ENCODE measurements at regions not wholly inside any gene's neighbourhood (a gene's known extent, or its start where the extent isn't known, plus 50 kb on each side); places are given as distances from the start of the nearest gene placed in this dataset.

DNA sequence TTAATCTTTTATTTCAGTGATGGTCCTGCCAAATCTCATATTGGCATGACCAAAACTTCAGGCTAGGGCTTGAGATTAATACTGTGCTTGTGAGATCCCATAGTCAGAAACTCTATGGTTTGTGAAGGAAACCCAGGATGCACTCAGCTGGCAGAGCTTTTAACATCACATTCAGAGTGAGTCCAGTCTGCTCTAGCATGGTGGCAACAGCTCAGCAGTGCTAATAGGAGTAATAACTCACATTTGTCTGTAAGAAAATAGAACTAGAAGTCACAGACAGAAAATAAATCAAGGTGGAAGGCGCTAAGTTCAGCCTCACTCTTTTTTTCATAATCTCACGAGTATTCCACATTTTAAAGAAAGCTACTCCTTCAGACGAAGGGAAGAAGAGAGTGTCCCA, 549.3 kb upstream of the TENM4 start:
- ATAC-seq (ENCODE audit: poor library complexity) (no peak), DNase-seq (no peak)
- H3K9me3 Mint-ChIP-seq, result peaks cover 9% of the 10 kb centered on the region
- H3K9me3 ChIP-seq (ENCODE audit: control insufficient read depth in 1 of 2, insufficient read depth in 1 of 2, low read length in 2 of 2), result peaks cover 0 to 3% of the 10 kb centered on the region in 2 experiments
- no peaks in the 10 kb centered on the region for H3K36me3 Mint-ChIP-seq (ENCODE audit: low read depth)
- H3K27me3 ChIP-seq (ENCODE audit: control insufficient read depth in 1 of 2, insufficient read depth in 2 of 2, low read length in 2 of 2), result no peaks in the 10 kb centered on the region
- no peaks in the 10 kb centered on the region for H3K27me3 Mint-ChIP-seq
- no peaks in the 10 kb centered on the region for H3K4me1 ChIP-seq (ENCODE audit: insufficient read depth, low read length)
- intact Hi-C loops (cut with DNase I, micrococcal nuclease), result no loop called here
- TF ChIP-seq, protein P1, sequence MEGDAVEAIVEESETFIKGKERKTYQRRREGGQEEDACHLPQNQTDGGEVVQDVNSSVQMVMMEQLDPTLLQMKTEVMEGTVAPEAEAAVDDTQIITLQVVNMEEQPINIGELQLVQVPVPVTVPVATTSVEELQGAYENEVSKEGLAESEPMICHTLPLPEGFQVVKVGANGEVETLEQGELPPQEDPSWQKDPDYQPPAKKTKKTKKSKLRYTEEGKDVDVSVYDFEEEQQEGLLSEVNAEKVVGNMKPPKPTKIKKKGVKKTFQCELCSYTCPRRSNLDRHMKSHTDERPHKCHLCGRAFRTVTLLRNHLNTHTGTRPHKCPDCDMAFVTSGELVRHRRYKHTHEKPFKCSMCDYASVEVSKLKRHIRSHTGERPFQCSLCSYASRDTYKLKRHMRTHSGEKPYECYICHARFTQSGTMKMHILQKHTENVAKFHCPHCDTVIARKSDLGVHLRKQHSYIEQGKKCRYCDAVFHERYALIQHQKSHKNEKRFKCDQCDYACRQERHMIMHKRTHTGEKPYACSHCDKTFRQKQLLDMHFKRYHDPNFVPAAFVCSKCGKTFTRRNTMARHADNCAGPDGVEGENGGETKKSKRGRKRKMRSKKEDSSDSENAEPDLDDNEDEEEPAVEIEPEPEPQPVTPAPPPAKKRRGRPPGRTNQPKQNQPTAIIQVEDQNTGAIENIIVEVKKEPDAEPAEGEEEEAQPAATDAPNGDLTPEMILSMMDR (IDR thresholded peaks at IDR 0.05), result no peak
- no peak overlapping the region for H3K27ac ChIP-seq (ENCODE audit: low read depth in 1 of 2, low read length in 2 of 2)
- no peaks in the 10 kb centered on the region for H3K4me1 Mint-ChIP-seq (ENCODE audit: low read depth)
- H3K4me3 Mint-ChIP-seq, result no peak overlapping the region
- ChIA-PET CTCF (no interaction called here), POLR2A (no interaction called here)
- no peak overlapping the region for H3K27ac Mint-ChIP-seq
- no peaks in the 10 kb centered on the region for H3K36me3 ChIP-seq (ENCODE audit: insufficient read depth, low read length)
- H3K4me3 ChIP-seq (ENCODE audit: low read length), result no peak overlapping the region

GRCh38 chr11:79982185-79982584, 541.4 kb upstream of the TENM4 start:
- H3K27me3 Mint-ChIP-seq, result no peaks in the 10 kb centered on the region
- H3K9me3 ChIP-seq (ENCODE audit: control insufficient read depth in 1 of 2, insufficient read depth in 1 of 2, low read length in 2 of 2), result peaks cover 0 to 3% of the 10 kb centered on the region in 2 experiments
- no peaks in the 10 kb centered on the region for H3K36me3 ChIP-seq (ENCODE audit: insufficient read depth, low read length)
- no peak for DNase-seq
- H3K27me3 ChIP-seq (ENCODE audit: control insufficient read depth in 1 of 2, insufficient read depth in 2 of 2, low read length in 2 of 2), result no peaks in the 10 kb centered on the region
- ATAC-seq (ENCODE audit: poor library complexity), result no peak
- intact Hi-C loops (cut with DNase I, micrococcal nuclease), result no loop called here
- no peak overlapping the region for H3K4me3 Mint-ChIP-seq
- ChIA-PET CTCF (no interaction called here), POLR2A (no interaction called here)
- no peaks in the 10 kb centered on the region for H3K4me1 ChIP-seq (ENCODE audit: insufficient read depth, low read length)
- H3K4me1 Mint-ChIP-seq (ENCODE audit: low read depth), result no peaks in the 10 kb centered on the region
- TF ChIP-seq, protein P1 (IDR thresholded peaks at IDR 0.05), result no peak
- H3K9me3 Mint-ChIP-seq, result peaks cover 11% of the 10 kb centered on the region
- H3K36me3 Mint-ChIP-seq (ENCODE audit: low read depth), result no peaks in the 10 kb centered on the region
- H3K27ac ChIP-seq (ENCODE audit: low read depth in 1 of 2, low read length in 2 of 2), result no peak overlapping the region
- no peak overlapping the region for H3K27ac Mint-ChIP-seq
- no peak overlapping the region for H3K4me3 ChIP-seq (ENCODE audit: low read length)

GRCh38 chr11:79980916-79981315, 540.1 kb upstream of the TENM4 start:
- no peaks in the 10 kb centered on the region for H3K27me3 Mint-ChIP-seq
- intact Hi-C loops (cut with DNase I, micrococcal nuclease), result no loop called here
- H3K4me1 Mint-ChIP-seq (ENCODE audit: low read depth), result no peaks in the 10 kb centered on the region
- Histone ChIP-seq H3K9me3 (ENCODE audit: control insufficient read depth in 1 of 2, insufficient read depth in 1 of 2, low read length in 2 of 2) (no peaks in the 10 kb centered on the region), H3K27ac (ENCODE audit: low read depth in 1 of 2, low read length in 2 of 2) (no peak overlapping the region), H3K36me3 (ENCODE audit: insufficient read depth, low read length) (no peaks in the 10 kb centered on the region), H3K4me1 (ENCODE audit: insufficient read depth, low read length) (no peaks in the 10 kb centered on the region), H3K27me3 (ENCODE audit: control insufficient read depth in 1 of 2, insufficient read depth in 2 of 2, low read length in 2 of 2) (no peaks in the 10 kb centered on the region), H3K4me3 (ENCODE audit: low read length) (no peak overlapping the region)
- CTCF ChIA-PET, result no interaction called here
- H3K9me3 Mint-ChIP-seq, result peaks cover 5% of the 10 kb centered on the region
- no peak overlapping the region for H3K27ac Mint-ChIP-seq
- no peak for ATAC-seq (ENCODE audit: poor library complexity)
- POLR2A ChIA-PET, result no interaction called here
- TF ChIP-seq, protein P1 (IDR thresholded peaks at IDR 0.05), result no peak
- no peak for DNase-seq
- H3K4me3 Mint-ChIP-seq, result no peak overlapping the region
- H3K36me3 Mint-ChIP-seq (ENCODE audit: low read depth), result no peaks in the 10 kb centered on the region

All from CD4-positive, alpha-beta T cell (primary cell).